HG03196 (cell line): ENCODE measurements at regions not wholly inside any gene's neighbourhood (a gene's known extent, or its start where the extent isn't known, plus 50 kb on each side); places are given as distances from the start of the nearest gene placed in this dataset.
"Not testable (repeated sequence)": the region's sequence is repeated elsewhere in the genome, so short reads cannot be mapped to it uniquely, and the experiment has no call there.

Source experiments
- ATAC-seq: cut with Tn5 transposase; IDR thresholded peaks from one replicate; pipeline ENCODE4 v1.9.1; 2021; ENCODE audit not compliant: unreplicated experiment

DNA sequence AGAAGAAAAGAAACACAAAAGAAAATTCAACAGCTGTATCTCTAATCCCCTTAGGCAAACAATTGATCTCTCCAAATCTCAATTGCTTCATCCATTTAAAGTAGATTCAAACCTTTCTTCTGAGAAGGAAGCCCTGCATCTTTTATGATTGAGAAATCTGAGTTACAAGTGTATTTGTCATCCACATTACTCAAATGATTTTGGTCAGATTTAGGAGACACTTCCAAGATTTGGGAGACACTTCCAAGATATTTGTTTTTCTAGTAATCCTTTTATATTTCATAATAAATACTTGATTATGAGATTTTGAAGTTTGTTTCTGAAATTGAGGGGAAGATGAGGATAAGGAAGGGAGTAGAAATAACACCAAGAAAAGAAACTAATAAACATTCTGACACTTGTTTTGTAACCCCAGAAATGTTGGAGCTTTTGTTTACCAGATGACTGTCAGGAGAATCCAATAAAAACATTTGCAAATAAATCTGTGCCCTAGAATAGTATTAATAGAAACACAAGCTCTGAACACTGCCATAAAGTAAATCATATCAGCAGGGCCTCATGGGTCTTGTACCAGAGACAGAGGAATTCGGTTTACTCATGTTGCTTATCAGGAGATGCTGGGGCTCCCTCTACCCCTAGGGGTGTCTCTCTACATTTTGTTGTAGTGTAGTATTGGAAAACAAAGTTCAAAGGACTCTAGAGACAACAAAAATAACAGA, 314.3 kb upstream of the NT5E start:
- no peak for ATAC-seq

DNA sequence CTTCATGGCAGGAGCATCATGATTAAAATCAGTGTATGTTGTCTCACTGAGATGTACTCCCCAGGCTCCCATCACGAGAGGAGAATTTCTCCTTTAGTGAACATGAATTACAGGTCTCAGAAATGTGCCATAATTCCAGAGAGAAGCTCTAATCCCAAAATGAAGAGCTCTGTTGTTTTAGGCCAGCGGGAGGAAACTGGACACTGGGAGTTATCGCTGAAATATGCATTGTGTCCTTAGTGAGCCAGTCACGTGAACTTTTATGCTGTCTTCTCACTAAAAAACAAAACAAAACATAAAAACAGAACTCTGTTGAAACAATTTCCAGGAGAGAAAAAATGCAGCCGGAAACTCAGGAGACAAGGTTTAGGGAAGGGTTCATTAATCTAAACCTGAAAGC, 315.7 kb upstream of the NT5E start:
- no peak for ATAC-seq

DNA sequence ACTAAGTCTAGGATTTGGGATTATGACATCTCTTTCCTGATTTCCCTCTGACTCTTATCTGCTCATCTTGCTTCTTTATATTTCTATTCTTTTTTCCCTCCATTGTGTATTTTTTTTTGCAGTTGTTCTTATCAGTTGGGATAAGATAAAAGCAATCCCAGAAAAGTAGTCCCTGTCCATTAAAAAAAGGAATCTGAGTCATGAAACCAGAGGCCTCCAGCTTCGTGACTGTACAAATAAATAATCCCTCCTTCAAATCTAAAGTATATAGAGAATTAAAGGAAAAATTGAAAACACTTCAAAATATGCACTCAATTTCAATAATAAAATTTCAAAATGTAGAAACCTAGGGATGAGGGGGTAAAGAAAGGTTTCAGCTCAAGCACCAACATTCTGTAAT, 317.8 kb upstream of the NT5E start:
- no peak for ATAC-seq

DNA sequence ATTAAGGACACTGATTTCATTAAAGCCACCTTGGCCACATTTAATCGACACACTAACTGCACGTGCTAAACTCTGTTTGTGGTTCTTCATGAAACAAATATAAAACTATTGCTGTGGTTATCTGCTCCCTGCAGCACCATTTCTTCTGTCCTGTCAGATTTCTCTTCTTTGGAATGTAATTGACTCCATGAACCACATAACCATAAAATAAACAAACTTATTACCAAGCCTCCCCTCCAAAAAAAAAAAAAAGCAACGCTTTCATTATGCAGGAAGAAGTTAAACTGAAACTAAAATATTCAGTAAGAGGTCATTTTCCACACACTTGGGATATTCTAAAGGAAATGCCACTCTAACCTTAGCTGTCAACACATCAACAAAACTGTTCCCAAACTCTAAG, 319.1 kb upstream of the NT5E start:
- no peak for ATAC-seq

DNA sequence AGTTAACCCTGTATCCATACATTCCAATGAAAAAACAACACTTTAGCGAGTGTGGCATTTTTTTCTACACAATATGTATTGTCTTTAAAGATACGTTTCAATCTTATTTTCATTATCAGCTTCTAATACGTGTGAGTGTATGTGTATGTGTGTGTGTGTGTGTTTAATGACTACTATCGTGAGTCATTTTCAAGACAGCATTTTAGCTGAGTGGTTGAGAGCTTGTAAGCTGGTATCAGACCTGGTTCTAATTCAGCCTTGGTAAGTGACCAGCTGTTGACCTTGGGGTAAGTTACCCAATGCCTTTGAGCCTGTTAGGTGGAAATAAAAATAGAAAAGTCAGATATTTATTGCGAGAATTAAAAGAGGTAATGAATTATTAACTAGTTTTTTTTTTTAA, 320.0 kb upstream of the NT5E start:
- no peak for ATAC-seq

DNA sequence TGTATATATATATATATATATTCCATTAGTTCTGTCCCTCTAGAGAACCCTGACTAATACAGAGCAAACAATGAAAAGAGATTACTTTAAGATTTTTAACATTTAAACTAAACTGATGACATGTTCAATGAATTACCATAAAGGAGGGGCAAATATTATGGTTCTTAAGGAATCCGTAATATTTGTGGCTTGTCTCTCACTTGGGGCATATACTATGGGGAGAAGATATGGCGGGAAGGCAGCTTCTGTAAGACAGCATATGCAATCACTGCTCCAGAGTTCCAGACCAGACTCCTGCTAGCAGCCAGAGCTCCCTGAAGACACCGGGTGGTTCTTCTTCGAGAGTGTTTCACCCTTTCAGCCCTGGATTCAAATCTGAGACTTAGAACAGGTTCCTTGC, 321.1 kb upstream of the NT5E start:
- no peak for ATAC-seq

DNA sequence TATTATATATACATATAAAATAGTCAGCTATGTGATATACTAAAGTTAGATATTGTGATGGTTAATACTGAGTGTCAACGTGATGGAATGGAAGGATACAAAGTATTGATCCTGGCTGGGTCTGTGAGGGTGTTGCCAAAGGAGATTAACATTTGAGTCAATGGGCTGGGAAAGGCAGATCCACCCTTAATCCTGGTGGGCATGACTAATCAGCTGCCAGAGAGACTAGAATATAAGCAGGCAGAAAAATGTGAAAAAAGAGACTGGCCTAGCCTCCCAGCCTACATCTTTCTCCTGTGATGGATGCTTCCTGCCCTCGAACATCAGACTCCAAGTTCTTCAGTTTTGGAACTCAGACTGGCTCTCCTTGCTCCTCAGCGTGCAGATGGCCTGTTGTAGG, 321.6 kb upstream of the NT5E start:
- ATAC-seq = not testable (repeated sequence)

DNA sequence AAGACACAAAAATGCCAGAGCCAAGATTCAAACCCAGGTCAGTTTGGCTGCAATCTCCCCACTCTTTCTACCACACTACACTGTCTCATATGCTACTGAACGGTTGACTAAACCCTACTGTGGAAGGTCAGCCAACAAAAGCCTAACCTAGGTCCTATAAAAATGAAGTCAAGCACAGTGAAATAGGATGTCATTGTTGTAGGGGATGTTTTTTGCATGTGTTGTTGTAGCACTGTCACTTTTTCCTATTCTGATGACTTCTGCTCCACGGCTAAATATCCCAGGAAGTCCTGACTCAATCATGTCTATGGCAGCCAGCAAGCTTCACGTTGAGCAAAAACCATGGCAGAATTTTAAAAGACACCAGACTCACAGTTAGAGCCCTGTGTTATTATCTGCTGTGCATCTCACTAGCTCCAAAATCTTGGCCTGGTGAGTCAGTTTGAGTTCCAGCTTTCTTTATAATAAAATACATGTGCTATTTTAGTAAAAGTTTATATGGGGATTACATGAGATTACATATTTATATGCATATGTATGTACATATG, 322.1 kb upstream of the NT5E start:
- no peak for ATAC-seq

DNA sequence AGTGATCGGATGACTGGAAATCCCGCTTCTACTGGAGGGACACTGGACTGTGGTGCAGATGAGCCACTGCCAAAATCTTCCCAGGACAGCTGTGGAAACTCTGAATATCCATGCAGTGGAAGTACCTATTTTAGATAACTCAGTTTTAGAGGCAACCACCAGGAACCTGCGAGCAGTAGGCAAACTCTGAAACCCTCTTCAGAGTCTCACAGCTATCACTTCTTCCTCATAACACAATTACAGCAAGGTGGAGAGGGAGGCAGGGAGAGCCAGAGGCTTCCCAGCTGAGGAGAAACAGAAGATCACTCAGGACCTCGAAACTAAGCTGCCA, 322.8 kb upstream of the NT5E start:
- ATAC-seq = no peak

DNA sequence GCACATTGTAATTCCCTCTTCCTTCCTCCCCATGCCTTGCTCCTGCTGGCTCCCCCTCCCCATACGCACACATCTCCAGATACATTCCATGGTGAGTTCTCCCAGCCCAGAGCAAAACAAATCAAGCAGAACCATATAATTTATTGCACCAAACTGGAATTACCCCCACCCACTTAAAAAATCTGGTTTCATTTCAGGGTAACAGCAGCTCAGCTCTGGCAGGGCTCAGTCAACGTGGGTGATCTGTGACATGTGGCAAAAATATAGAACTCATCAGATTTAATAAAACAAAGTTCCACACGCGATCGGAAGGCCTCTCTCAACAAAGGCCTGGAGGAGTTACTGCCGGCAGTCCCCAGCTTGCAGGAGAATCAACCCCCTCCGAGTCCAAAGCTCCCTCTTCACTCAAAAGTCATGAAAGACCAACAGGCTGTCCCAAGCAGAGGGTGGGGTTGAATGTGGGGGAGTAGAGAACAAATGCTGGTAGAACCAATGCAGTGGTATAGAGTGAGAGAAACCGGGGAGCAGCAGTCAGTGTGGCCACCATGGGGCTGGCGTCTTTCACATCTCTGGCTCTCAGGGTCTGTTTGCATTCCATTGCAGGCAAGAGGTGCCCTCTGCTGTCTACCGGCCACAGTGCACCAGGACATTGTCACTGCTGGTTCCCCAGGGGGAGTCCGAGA, 323.3 kb upstream of the NT5E start:
- no peak for ATAC-seq

DNA sequence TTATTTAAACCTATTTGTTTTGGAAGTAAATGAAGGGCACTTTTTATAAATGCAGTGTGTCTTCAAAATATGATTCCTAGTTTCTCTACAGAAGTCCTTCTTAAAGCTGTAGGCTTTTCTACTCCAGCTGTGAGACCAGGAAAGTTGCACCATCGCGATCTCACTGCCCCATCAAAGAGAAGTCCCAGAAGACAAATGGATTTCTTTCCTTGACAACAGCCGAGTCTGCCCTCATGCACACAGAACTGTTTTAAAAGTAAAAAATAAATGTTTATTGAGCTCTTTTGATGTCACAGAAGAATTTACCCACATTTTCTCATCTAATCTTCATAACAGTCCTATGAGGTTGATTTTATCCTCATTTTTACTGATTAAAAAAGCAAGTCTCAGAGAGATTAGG, 324.4 kb upstream of the NT5E start:
- no peak for ATAC-seq

DNA sequence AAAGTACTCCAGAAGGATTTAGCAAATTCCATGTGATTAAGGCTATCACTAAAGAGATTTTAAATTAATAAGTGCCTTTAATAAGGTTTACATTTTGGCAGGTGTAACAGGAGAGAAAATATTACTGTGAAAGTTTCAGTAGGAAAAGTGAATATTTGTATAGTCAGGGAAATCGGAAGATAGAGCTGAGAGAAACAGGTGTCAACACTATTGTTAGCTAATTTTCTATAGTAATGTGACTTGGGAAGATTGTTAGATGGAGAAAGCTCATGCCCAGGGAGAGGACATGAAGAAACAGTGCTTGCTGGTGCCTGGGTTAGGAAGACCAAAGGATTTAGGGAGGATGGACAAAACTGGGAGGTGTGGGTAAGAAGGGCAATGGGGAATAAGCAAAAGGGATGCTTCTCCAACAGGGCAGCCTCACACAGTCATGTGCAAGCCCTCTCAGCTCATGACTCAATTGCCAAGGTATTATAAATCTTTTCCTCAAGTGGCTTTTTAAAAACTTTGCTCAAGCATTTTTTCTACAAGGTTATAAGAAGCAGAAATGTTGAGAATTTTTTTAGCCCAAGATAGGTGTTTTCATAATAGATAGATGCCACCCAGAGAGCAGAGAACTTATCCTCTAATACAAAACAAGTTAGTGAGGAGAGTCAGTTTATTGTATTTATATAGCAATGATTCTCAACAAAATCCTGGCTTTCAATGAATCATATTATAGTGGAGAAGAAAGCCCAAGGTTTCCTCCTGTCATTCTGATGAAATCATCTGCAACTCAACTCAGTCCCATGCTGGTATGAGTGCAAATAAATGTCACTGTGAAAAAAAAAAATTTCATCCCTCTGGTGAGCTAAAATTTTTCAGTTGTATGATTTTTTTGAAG, 325.2 kb upstream of the NT5E start:
- ATAC-seq = no peak

DNA sequence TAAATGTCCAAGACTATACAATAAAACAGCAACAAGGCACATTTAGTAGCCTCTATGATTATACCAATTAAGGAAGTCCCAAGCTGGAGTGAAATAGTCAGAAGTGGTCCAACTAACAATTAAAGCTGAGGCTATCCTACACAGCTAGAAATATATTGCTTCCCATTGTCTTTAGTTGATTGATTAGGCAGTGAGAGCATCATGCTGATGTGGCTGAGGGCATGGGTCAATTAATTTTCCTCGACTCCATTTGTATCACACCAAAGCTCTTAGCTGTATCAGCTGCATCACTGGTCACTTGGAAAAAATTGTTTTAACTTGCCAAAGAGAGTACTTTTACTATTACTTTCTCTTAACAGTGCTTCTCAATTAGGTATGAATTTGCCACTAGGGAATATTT, 328.7 kb upstream of the NT5E start:
- ATAC-seq = no peak

DNA sequence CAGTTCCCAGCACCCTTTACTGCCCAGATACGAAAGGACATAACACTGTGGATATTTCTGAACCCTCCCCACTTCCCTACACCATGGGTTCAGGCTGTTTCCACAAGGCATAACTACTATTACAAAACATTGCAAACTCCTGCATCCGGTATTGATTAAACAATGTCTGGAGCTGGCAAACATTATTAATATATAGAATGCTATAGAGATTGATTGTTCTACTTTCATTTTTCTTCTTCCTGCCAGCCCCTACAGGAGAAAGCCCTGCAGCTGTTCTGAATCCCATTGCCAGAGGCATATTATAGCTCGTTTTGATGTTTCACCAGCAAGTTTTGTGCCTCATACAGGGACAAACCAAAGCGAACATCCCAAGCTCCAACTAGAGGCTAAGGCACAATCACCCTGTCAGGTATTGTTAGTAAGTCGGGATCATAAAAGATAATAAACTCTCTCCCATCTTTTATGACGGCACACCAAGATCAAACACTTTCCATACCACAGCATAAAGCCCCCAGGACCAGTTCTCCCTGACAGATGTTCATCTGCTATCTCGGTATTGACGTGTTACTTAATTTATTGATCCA, 331.1 kb upstream of the NT5E start:
- ATAC-seq = no peak

DNA sequence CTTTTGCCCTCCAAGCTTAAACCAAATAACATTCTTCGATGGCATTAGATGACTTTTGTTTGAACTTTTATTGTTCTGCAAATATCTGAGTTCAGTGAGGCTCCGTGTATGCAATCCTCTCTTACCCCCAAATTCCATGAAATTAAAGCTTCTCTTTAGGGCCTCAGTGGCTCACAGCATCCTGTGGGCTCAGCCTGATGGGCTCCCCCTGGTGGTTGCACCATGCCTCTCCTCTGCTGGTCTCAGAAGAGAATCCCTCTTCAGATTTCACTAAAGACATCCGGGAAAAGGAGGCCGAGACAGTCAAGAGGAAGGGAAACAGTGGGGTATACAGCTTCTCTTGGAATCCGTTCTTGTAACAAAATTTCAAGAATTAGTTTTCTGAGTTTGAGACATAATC, 331.6 kb upstream of the NT5E start:
- no peak for ATAC-seq

DNA sequence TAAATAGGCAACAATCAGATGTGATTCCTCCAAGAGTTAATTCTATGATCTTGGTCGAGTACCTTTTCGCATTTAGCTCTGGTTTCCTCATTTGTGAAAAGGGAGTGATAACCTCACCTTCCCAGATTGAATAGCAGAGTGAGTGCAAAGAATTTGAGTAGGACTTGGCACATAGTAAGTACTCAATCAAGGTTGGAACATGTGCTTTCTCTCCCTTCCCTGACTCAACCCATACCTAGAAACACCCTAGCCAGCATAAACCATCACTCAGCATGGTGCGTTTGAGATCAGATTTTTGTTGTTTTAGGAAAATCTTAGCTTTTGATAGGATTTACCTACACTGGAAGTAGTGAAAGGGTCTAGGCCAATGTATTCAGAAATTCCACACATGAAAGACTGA, 333.4 kb upstream of the NT5E start:
- ATAC-seq = no peak

DNA sequence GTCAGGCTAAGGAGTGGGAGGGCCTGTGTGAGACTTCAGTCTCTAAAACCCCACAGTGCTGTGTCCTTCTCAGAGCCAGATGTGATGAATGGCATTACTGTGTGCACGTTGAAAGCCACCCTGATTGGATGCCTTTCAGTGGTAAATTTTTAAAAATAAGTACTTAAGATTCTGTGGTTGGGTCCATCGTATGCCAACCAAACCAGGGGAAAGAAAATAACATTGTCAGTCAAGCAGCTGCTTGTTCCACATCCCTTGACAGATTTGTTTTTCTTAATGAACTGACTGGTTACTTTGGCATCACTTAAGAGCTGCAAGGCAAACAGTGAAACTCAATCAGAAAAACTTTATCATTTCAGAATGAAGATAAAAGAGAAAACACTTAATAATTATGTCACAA, 334.0 kb upstream of the NT5E start:
- no peak for ATAC-seq

DNA sequence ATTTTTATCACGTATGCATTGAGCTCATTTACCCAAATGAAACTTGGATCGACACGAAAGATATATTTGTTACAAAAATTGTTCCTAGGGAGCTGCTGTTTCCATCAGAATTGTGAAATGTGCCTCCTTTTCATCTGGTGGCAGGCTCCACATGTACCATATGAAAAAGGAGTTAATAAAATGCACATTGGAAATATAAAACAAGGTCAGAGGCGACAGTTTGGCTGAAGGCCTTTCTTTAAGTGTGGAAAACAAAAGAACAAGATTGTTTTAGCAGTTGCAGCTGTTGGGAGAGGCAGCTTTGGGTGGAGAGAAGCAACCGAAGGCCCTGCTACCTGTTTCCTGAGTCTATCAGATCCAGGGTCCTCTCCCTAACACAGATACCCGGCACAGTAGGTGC, 334.5 kb upstream of the NT5E start:
- no peak for ATAC-seq

DNA sequence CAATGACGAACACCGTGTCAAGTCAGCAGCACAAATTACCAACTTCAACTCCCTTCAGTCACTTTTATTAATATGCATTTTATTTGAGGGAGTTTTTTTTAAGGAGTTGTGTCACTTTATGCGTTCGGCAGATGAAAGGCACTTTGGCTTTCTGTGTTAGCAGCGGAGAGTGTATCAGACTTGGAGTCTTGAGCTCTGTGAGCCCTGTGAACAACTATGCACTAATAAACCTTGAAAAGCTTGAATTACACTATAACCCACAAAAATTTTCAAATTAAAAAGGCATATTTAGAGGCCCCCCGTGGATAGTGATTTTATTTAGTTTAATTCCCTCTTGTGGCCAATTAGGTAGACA, 335.3 kb upstream of the NT5E start:
- ATAC-seq = no peak

DNA sequence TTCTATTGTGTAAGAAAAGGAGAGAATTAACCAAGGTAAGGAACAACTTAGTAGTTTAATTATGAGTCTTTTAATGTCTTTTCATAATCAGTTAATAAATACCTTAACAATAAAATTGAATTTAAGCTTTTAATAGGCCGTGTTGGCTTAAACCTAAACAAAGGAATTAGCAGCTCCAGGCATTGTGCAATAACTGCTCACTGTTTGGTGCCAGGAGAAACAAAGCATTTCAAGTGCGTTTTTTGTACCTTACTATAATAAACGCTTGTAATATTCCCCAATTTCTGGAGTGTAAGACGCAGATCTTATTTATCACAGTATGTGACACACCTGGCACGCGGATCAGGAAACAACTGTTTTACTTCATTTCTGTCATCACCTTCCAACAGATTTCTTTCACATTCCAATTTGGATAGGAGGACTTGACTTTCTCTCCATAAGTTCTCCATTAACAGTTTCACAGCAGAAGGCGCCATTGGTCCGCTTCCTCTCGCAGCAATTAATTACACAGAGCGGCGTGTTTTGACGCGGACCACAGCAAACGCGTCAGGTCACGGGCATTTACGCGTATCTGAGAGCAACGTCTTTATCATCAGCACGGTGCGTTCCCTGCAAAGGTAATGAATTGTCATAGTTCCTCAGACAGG, 335.8 kb upstream of the NT5E start:
- ATAC-seq = no peak

DNA sequence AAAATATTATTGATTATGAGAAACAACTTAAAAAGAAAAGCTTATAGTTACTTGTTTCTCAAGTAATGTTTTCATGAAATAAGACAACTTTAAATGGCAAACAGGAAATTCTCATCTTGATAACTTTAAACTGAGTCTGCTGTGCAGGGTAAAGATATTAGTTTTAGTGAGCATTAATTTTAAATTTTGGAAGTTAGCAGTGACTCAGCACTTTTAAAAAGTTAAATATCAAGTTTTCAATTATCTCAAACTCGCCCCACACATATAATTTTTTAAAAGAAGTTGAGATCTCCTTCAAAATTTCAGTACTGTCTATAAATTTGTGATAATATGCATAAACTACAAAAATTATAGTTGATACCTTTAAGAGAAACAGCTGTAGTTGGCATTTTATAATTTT, 337.3 kb upstream of the NT5E start:
- no peak for ATAC-seq
